SK-N-SH (cell line): ENCODE measurements at regions not wholly inside any gene's neighbourhood (a gene's known extent, or its start where the extent isn't known, plus 50 kb on each side); places are given as distances from the start of the nearest gene placed in this dataset.

Experiments
- CTCF ChIA-PET: fragments of 300-600, 350-600 bp; formaldehyde crosslinking; extraction: SDS; loops from one replicate; lab custom pipeline; 2021; lab: Yijun Ruan, JAX
- POLR2A ChIA-PET: fragments of 350-600 bp; sonication (Branson Sonifier 250); formaldehyde crosslinking; extraction: SDS; loops from one replicate; lab custom pipeline; 2020; ENCODE audit warnings: antibody characterized with exemption, inconsistent platforms; lab: Yijun Ruan, JAX
- DNase-seq: peaks from one replicate; pipeline ENCODE4 v3.0.0; 2012
- H2AFZ ChIP-seq: fragments of 200-600 bp; sonication (generic); 2 replicates; pipeline ENCODE4 v1.8.1; 2016; ENCODE audit warnings: antibody characterized with exemption, mild to moderate bottlenecking, low read depth
- H3F3A ChIP-seq: fragments of 200-600 bp; sonication (generic); replicated peaks from 2 replicates; pipeline ENCODE3; 2016; ENCODE audit warnings: antibody characterized with exemption, mild to moderate bottlenecking; ENCODE audit not compliant: insufficient read depth
- H3K27ac ChIP-seq, 2 experiments: fragments of 200-500 bp in 1 of 2; fragments of 200-600 bp in 1 of 2; sonication (Bioruptor generic) in 1 of 2; sonication (generic), shearing (Covaris generic) in 1 of 2; 2 replicates each; pipeline versions ENCODE4 v1.5.1 to v1.6.1; 2014 to 2016; ENCODE audit warnings: low read depth in 2 of 2, inconsistent platforms in 1 of 2, low read length in 1 of 2, mild to moderate bottlenecking in 1 of 2, mixed read lengths in 1 of 2
- H3K27me3 ChIP-seq: fragments of 200-600 bp; sonication (generic), shearing (Covaris generic); 2 replicates; pipeline ENCODE4 v1.6.1; 2016; ENCODE audit warnings: mixed run types; ENCODE audit not compliant: insufficient read depth
- H3K36me3 ChIP-seq, 2 experiments: fragments of 200-500 bp in 1 of 2; fragments of 200-600 bp in 1 of 2; sonication (Bioruptor generic) in 1 of 2; sonication (generic) in 1 of 2; replicated peaks in 1 of 2; 2 replicates each; pipeline versions ENCODE3 to v1.5.1; 2014 to 2016; ENCODE audit warnings: low read length in 1 of 2, mild to moderate bottlenecking in 1 of 2; ENCODE audit not compliant: insufficient read depth in 2 of 2, control insufficient read depth in 1 of 2
- H3K4me1 ChIP-seq, 2 experiments: fragments of 200-500 bp in 1 of 2; fragments of 200-600 bp in 1 of 2; sonication (Bioruptor generic) in 1 of 2; sonication (generic), shearing (Covaris generic) in 1 of 2; 2 replicates each; pipeline versions ENCODE4 v1.5.1 to v1.6.1; 2014 to 2016; ENCODE audit warnings: low read depth in 1 of 2, low read length in 1 of 2, mixed run types in 1 of 2; ENCODE audit not compliant: insufficient read depth in 2 of 2, control insufficient read depth in 1 of 2
- H3K4me2 ChIP-seq: fragments of 200-600 bp; sonication (generic), shearing (Covaris generic); 2 replicates; pipeline ENCODE4 v1.6.1; 2017; ENCODE audit warnings: mixed run types
- H3K4me3 ChIP-seq, 2 experiments: fragments of 200-500 bp in 1 of 2; fragments of 200-600 bp in 1 of 2; sonication (Bioruptor generic) in 1 of 2; sonication (generic), shearing (Covaris generic) in 1 of 2; 2 replicates each; pipeline versions ENCODE4 v1.5.1 to v1.8.1; 2014 to 2016; ENCODE audit warnings: low read depth in 2 of 2, inconsistent platforms in 1 of 2, low read length in 1 of 2, mild to moderate bottlenecking in 1 of 2, mixed read lengths in 1 of 2, moderate library complexity in 1 of 2
- H3K79me2 ChIP-seq: fragments of 200-600 bp; sonication (generic); 2 replicates; pipeline ENCODE4 v1.8.1; 2017; ENCODE audit warnings: mild to moderate bottlenecking; ENCODE audit not compliant: insufficient read depth
- H3K9ac ChIP-seq: fragments of 200-600 bp; sonication (generic); 2 replicates; pipeline ENCODE4 v1.6.1; 2017; ENCODE audit warnings: mixed run types
- H3K9me2 ChIP-seq: fragments of 200-600 bp; sonication (generic); 2 replicates; pipeline ENCODE4 v1.6.1; 2017; ENCODE audit warnings: mixed run types
- H3K9me3 ChIP-seq: fragments of 200-600 bp; sonication (generic); 2 replicates; pipeline ENCODE4 v1.6.1; 2017; ENCODE audit warnings: mixed run types, mild to moderate bottlenecking, moderate library complexity
- H4K20me1 ChIP-seq: fragments of 200-600 bp; sonication (generic); 2 replicates; pipeline ENCODE4 v1.6.1; 2017; ENCODE audit warnings: mild to moderate bottlenecking, mixed run types; ENCODE audit not compliant: insufficient read depth
- CHD2 ChIP-seq: fragments of 150-350 bp; IDR thresholded peaks from 2 replicates; pipeline ENCODE4 v1.6.1; 2018; ENCODE audit warnings: low read length; ENCODE audit not compliant: partially characterized antibody
- EP300 ChIP-seq, 2 experiments: IDR thresholded peaks; 2 replicates each; pipeline versions ENCODE4 v1.4.0 to v1.6.1; 2012; ENCODE audit warnings: borderline replicate concordance in 1 of 2, low read depth in 1 of 2, low read length in 1 of 2
- EZH2phosphoT487 ChIP-seq: fragments of 200-600 bp; sonication (generic); IDR thresholded peaks from 2 replicates; pipeline ENCODE4 v1.6.1; 2017; ENCODE audit warnings: low read depth, mixed run types, mild to moderate bottlenecking, antibody characterized with exemption, moderate library complexity, borderline replicate concordance
- FOSL2 ChIP-seq: IDR thresholded peaks from 2 replicates; pipeline ENCODE4 v1.4.0; 2012; ENCODE audit warnings: low read depth, mild to moderate bottlenecking, moderate library complexity, borderline replicate concordance
- FOXJ3 ChIP-seq: sonication (generic); formaldehyde crosslinking; IDR thresholded peaks from 2 replicates; pipeline ENCODE4 v1.5.1; 2020; ENCODE audit warnings: mild to moderate bottlenecking, missing genetic modification reagents
- FOXM1 ChIP-seq: IDR thresholded peaks from 2 replicates; pipeline ENCODE4 v1.4.0; 2012; ENCODE audit warnings: low read depth, mild to moderate bottlenecking
- GABPA ChIP-seq: IDR thresholded peaks from 2 replicates; pipeline ENCODE4 v1.4.0; 2012; ENCODE audit warnings: low read depth, mild to moderate bottlenecking
- GATA2 ChIP-seq: sonication (generic); formaldehyde crosslinking; IDR thresholded peaks from 2 replicates; pipeline ENCODE4 v1.5.0; 2020; ENCODE audit warnings: mild to moderate bottlenecking, missing genetic modification reagents
- MEF2A ChIP-seq: IDR thresholded peaks from 2 replicates; pipeline ENCODE4 v1.4.0; 2012; ENCODE audit warnings: low read depth, borderline replicate concordance
- MXI1 ChIP-seq: IDR thresholded peaks from 2 replicates; pipeline ENCODE4 v1.6.1; 2012; ENCODE audit warnings: mild to moderate bottlenecking, low read depth, low read length, improper control_type of control experiment
- RAD21 ChIP-seq: IDR thresholded peaks from 2 replicates; pipeline ENCODE4 v1.6.1; 2012; ENCODE audit warnings: mild to moderate bottlenecking, low read length
- RXRA ChIP-seq: IDR thresholded peaks from 2 replicates; pipeline ENCODE4 v1.4.0; 2012; ENCODE audit warnings: low read depth, mild to moderate bottlenecking, borderline replicate concordance
- TCF12 ChIP-seq: IDR thresholded peaks from 2 replicates; pipeline ENCODE4 v1.4.0; 2012
- YY1 ChIP-seq: IDR thresholded peaks from 2 replicates; pipeline ENCODE4 v1.4.0; 2012; ENCODE audit warnings: low read depth, mild to moderate bottlenecking
- WGBS: methylation state at CpG from one replicate; pipeline ENCODE4 v1.1.6; 2017; ENCODE audit warnings: low lambda C conversion rate; 5-methylcytosine and 5-hydroxymethylcytosine counted together
- TF ChIP-seq, protein P1 (sequence below): fragments of 150-350 bp; IDR thresholded peaks from 2 replicates; pipeline ENCODE4 v1.6.1; 2017; ENCODE audit warnings: antibody characterized with exemption, low read length, low read depth, borderline replicate concordance

DNA sequence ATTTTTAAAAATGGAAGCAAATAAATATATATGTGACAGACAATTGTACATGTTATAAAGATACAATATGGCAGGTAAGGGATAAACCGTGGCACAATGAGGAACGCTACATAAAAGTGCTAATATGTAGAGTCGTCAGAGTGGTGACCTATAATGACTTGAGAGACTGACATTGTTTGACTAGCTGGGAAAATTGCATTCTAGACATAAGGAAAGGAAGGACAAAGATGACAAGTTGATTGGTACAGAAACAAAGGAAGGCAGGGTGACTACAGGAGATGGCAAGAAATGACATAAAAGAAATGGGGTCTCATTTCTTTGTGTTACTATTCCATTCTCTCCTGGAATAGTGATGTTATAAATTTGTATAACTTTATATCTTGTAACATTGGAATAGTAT lies 420.4 kb downstream of the DSC3 start:
- H3K9ac ChIP-seq: no peak overlapping the region
- no peak overlapping the region for H2AFZ ChIP-seq
- H3K79me2 ChIP-seq: no peaks in the 10 kb centered on the region
- H4K20me1 ChIP-seq: no peaks in the 10 kb centered on the region
- DNase-seq: no peak
- no peak overlapping the region for H3K27ac ChIP-seq
- ChIA-PET POLR2A (no interaction called here), CTCF (interaction anchor here (2.0 kb wide), 1 partner anchor 9 kb away, joined by 5 read pairs; no protein-coding TSS in a partner anchor)
- H3K9me2 ChIP-seq: no peaks in the 10 kb centered on the region
- H3K36me3 ChIP-seq: no peaks in the 10 kb centered on the region
- H3K4me2 ChIP-seq: no peak overlapping the region
- no peaks in the 10 kb centered on the region for H3F3A ChIP-seq
- 32% methylated on average over 3 of the region's 3 CpGs for WGBS
- no peak overlapping the region for H3K4me3 ChIP-seq
- no peaks in the 10 kb centered on the region for H3K27me3 ChIP-seq
- H3K9me3 ChIP-seq: no peaks in the 10 kb centered on the region
- H3K4me1 ChIP-seq: no peaks in the 10 kb centered on the region
- TF ChIP-seq MXI1: no peak
- TF ChIP-seq FOXM1: no peak
- TF ChIP-seq GATA2 (CRISPR knock-in tag): no peak
- no peak for TF ChIP-seq YY1
- no peak for TF ChIP-seq TCF12
- TF ChIP-seq CHD2: no peak
- no peak for TF ChIP-seq EZH2phosphoT487
- TF ChIP-seq MEF2A: no peak
- no peak for TF ChIP-seq RAD21
- no peak for TF ChIP-seq RXRA
- TF ChIP-seq GABPA: no peak
- TF ChIP-seq FOXJ3: no peak
- TF ChIP-seq, all 33 proteins: peak for 0

DNA sequence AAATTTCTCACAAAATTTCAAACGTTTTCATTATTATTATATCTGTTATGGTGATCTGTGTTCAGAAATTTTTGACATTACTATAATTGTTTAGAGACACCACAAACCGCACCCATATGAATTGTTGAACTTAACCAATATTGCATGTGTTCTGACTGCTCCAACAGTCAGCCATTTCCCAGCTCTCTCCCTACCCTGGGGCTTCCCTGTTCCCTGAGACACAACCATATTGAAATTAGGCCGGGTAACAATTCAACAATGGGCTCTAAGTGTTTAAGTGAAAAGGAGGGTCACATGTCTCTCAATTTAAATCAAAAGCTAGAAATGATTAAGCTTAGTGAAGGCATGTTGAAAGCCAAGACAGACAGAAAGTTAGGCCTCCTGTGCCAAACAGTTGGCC lies 424.0 kb downstream of the DSC3 start:
- H3F3A ChIP-seq: no peaks in the 10 kb centered on the region
- H2AFZ ChIP-seq: no peak overlapping the region
- H3K4me2 ChIP-seq: no peak overlapping the region
- ChIA-PET POLR2A (no interaction called here), CTCF (no interaction called here)
- TF ChIP-seq FOXM1 (no peak), MEF2A (no peak), TCF12 (no peak), EP300 (IDR thresholded peaks at IDR 0.05; ENCODE audit: borderline replicate concordance in 1 of 2, low read depth in 1 of 2, low read length in 1 of 2) (no peak), FOSL2 (no peak), CHD2 (no peak), RAD21 (no peak)
- TF ChIP-seq, protein P1, sequence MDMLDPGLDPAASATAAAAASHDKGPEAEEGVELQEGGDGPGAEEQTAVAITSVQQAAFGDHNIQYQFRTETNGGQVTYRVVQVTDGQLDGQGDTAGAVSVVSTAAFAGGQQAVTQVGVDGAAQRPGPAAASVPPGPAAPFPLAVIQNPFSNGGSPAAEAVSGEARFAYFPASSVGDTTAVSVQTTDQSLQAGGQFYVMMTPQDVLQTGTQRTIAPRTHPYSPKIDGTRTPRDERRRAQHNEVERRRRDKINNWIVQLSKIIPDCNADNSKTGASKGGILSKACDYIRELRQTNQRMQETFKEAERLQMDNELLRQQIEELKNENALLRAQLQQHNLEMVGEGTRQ: no peak
- H3K36me3 ChIP-seq: no peaks in the 10 kb centered on the region
- no peaks in the 10 kb centered on the region for H3K9me2 ChIP-seq
- no peak for DNase-seq
- WGBS: 7% methylated on average over 3 of the region's 3 CpGs
- no peak overlapping the region for H3K27ac ChIP-seq
- no peaks in the 10 kb centered on the region for H4K20me1 ChIP-seq
- no peaks in the 10 kb centered on the region for H3K4me1 ChIP-seq
- H3K27me3 ChIP-seq: no peaks in the 10 kb centered on the region
- no peaks in the 10 kb centered on the region; the same call in 1 of the 2 replicates for H3K79me2 ChIP-seq
- H3K9ac ChIP-seq: no peak overlapping the region
- no peak overlapping the region for H3K4me3 ChIP-seq
- no peaks in the 10 kb centered on the region for H3K9me3 ChIP-seq
